HG03103 (cell line): ENCODE measurements at regions not wholly inside any gene's neighbourhood (a gene's known extent, or its start where the extent isn't known, plus 50 kb on each side); places are given as distances from the start of the nearest gene placed in this dataset.
"Not testable (repeated sequence)": the region's sequence is repeated elsewhere in the genome, so short reads cannot be mapped to it uniquely, and the experiment has no call there.

Source experiments
- ATAC-seq: cut with Tn5 transposase; IDR thresholded peaks from one replicate; pipeline ENCODE4 v1.9.1; 2021; ENCODE audit warnings: low read depth; ENCODE audit not compliant: unreplicated experiment

- ATAC-seq, result no peak
Observed at GRCh38 chr3:94398036-94398435, 335.2 kb downstream of the NSUN3 start.

GRCh38 chr3:94401466-94401865 lies 338.6 kb downstream of the NSUN3 start:
- ATAC-seq, result no peak

- no peak for ATAC-seq
Observed at GRCh38 chr3:94402126-94402525, 339.3 kb downstream of the NSUN3 start.

- ATAC-seq, result no peak
Observed at GRCh38 chr3:94405258-94406035, 342.6 kb downstream of the NSUN3 start.

- no peak for ATAC-seq
Observed at GRCh38 chr3:94406595-94406994, 343.7 kb downstream of the NSUN3 start.

- not testable (repeated sequence) for ATAC-seq
Observed at GRCh38 chr3:94412936-94413335, 350.1 kb downstream of the NSUN3 start.

GRCh38 chr3:94413336-94414108 lies 350.7 kb downstream of the NSUN3 start:
- ATAC-seq, result no peak

- no peak for ATAC-seq
Observed at GRCh38 chr3:94414418-94414817, 351.6 kb downstream of the NSUN3 start.

- no peak for ATAC-seq
Observed at GRCh38 chr3:94416768-94417167, 353.9 kb downstream of the NSUN3 start.

GRCh38 chr3:94417963-94418455 lies 355.1 kb downstream of the NSUN3 start:
- ATAC-seq, result no peak

GRCh38 chr3:94420931-94421330 lies 358.1 kb downstream of the NSUN3 start:
- ATAC-seq, result no peak

GRCh38 chr3:94423578-94423977 lies 360.7 kb downstream of the NSUN3 start:
- no peak for ATAC-seq

- no peak for ATAC-seq
Observed at GRCh38 chr3:94429517-94429916, 366.7 kb downstream of the NSUN3 start.

GRCh38 chr3:94431876-94432570 lies 369.2 kb downstream of the NSUN3 start:
- ATAC-seq, result no peak

GRCh38 chr3:94433811-94434210 lies 370.9 kb downstream of the NSUN3 start:
- no peak for ATAC-seq

GRCh38 chr3:94440767-94441493 lies 378.1 kb downstream of the NSUN3 start:
- ATAC-seq, result no peak

GRCh38 chr3:94441494-94441847 lies 378.6 kb downstream of the NSUN3 start:
- no peak for ATAC-seq

- ATAC-seq, result no peak
Observed at GRCh38 chr3:94453864-94454263, 391.0 kb downstream of the NSUN3 start.

GRCh38 chr3:94459167-94459566 lies 396.3 kb downstream of the NSUN3 start:
- no peak for ATAC-seq

- ATAC-seq, result no peak
Observed at GRCh38 chr3:94460931-94461330, 398.1 kb downstream of the NSUN3 start.

- no peak for ATAC-seq
Observed at GRCh38 chr3:94462931-94463330, 400.1 kb downstream of the NSUN3 start.
